Spleen (tissue), 7 donors: ENCODE measurements at regions not wholly inside any gene's neighbourhood (a gene's known extent, or its start where the extent isn't known, plus 50 kb on each side); places are given as distances from the start of the nearest gene placed in this dataset.

ENCODE experiments used
- CTCF ChIP-seq, 11 experiments: fragments of 200-600 bp in 7 of 11; fragments of 450-650 bp in 4 of 11; sonication (generic) in 4 of 11; IDR thresholded peaks in 8 of 11; conservative IDR thresholded peaks in 3 of 11; 1 replicate in 7 of 11; 2 replicates in 4 of 11; pipeline versions ENCODE4 v1.4.0 to v1.8.0; 2016 to 2021; ENCODE audit warnings: antibody characterized with exemption in 11 of 11, inconsistent platforms in 4 of 11, mild to moderate bottlenecking in 1 of 11
- POLR2A ChIP-seq, 3 donors: fragments of 450-650 bp; IDR thresholded peaks; one replicate each; pipeline ENCODE4 v1.5.1; 2017; ENCODE audit warnings: antibody characterized with exemption in 3 of 3, mild to moderate bottlenecking in 1 of 3
- POLR2AphosphoS5 ChIP-seq, 3 donors: sonication (generic); formaldehyde crosslinking; IDR thresholded peaks; one replicate each; pipeline ENCODE4 v1.5.1; 2017; ENCODE audit warnings: antibody characterized with exemption in 3 of 3
- donor health status: DM: no; HTN: no; CAD: no; lungs with moderate emphysema.
- donor health status: DM: no; HTN: no; CAD: no.
- donor health status: DM: no; HTN: no; CAD: no.

GRCh38 chr6:168880271-168880670 is 373.4 kb downstream of the THBS2 start:
- no peak for TF ChIP-seq CTCF (IDR thresholded peaks at IDR 0.05 in 8 of 11, conservative IDR thresholded peaks at IDR 0.05 in 3 of 11)
- TF ChIP-seq POLR2A (IDR thresholded peaks at IDR 0.05) = no peak
- no peak for TF ChIP-seq POLR2AphosphoS5 (IDR thresholded peaks at IDR 0.05)
